SH-SY5Y (cell line): ENCODE measurements at regions not wholly inside any gene's neighbourhood (a gene's known extent, or its start where the extent isn't known, plus 50 kb on each side); places are given as distances from the start of the nearest gene placed in this dataset.

ENCODE experiments used
- GATA2 ChIP-seq: IDR thresholded peaks from 2 replicates; pipeline ENCODE4 v1.6.1; 2011; ENCODE audit warnings: mild to moderate bottlenecking, low read depth, low read length
- GATA3 ChIP-seq: IDR thresholded peaks from 2 replicates; pipeline ENCODE4 v1.6.1; 2011; ENCODE audit warnings: low read depth, mild to moderate bottlenecking, low read length, moderate library complexity

- no peak for TF ChIP-seq GATA2
- no peak for TF ChIP-seq GATA3
Measured at GRCh38 chr16:64470916-64471315, 650.9 kb downstream of the CDH11 start.
